Fibroblast of skin of right quadriceps (primary cell): ENCODE measurements at regions not wholly inside any gene's neighbourhood (a gene's known extent, or its start where the extent isn't known, plus 50 kb on each side); places are given as distances from the start of the nearest gene placed in this dataset.

Source experiments
- DNase-seq: peaks from one replicate; pipeline ENCODE4 v3.0.0-alpha.2; 2013

DNA sequence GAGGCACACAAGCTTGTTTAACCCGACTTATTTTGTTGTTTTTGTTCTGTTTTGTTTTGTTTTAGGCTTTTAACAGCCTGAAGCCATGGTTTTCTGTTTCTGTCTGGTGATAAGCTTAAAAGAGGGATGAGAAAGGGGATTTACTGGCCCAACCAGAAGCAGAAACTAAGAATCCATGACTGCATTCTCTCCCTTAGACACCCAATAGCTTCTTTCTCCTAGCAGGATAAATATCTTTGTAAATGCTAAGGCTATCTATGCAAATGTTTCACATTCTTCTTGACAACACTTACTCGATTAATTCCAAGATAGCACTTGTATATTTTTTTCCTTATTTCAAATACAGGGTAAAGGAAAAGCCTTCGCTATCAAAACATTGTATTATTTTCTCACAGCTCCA is 53.7 kb upstream of the SMAD1 start:
- DNase-seq, result no peak

- no peak for DNase-seq
Observed at GRCh38 chr4:145427221-145427620, 54.4 kb upstream of the SMAD1 start.

DNA sequence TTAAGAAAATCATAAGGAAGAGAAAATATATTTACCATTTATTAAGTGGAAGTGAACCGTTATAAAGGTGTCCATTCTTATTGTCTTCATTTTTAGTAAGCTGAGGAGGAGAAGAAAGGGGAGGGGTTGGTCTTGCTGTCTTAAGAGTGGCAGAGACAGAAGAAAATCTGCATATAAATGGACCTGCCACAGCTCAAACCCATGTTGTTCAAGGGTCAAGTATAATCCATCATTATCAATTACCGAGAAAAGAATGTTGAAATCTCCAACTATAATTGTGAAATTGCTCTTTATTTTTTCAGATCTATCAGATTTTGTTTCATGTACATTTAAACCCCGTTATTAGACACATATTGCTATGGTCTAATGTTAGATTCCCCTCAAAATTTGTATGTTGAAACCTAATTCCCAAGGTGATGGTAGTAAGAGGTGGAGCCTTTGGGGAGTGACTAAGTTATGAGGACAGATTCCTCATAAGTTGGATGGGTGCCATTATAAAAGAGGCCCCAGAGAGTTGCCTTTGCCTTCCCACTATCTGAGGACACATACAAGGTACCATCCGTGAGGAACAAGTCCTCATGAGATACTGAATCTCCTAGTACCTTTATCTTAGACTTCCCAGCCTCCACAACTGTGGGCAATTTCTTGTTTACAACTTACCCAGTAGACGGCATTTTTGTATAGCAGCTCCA is 58.5 kb upstream of the SMAD1 start:
- peak; percentile 9 for DNase-seq

DNA sequence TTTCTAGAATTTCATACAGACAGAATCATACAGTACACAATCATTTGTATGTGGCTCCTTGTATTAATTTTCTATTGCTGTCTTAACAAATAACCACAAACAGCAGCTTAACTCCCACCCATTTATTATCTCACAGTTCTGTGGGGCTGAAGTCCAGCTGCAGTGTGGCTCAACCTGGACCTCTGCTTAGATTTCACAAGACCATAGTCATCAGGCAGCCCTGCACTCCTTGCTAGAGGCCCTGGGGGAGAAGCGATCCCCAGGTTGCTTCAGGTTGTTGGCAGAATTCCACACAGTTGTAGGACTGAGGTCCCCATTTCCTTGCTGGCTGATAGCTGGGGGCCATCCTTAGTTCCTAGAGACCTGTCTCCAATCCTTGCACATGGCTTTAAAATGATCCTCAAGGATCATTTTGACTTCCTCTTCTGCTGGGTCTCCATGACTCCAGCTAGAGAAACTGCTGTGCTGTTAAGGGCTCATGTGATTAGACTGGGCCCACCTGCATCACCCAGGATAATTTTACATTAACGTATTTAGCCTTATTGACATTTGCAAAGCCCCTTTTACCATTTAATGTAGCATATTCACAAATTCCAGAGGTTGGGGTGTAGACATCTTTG is 60.9 kb upstream of the SMAD1 start:
- no peak for DNase-seq

DNA sequence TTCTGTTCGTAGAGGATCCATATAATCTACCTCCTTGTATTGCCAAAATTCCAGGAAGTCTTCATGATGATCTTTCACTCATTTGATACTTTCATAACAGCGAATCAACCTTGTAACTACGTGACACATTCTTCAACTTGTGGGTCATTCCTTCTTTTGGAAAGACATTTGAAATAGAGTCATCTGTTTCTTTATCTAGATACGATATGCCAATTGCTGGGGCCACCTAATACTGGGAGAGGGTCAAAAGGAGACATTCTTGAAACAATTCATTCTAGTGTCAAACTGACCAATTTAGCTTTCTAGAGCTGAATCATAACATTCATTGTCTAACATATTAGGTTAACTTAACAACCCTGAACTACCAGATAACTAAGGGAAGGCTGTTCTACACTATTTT is 62.9 kb upstream of the SMAD1 start:
- no peak for DNase-seq

GRCh38 chr4:145417348-145418130 is 64.1 kb upstream of the SMAD1 start:
- no peak for DNase-seq

GRCh38 chr4:145414841-145415240 is 66.8 kb upstream of the SMAD1 start:
- DNase-seq, result no peak

GRCh38 chr4:145414226-145414625 is 67.4 kb upstream of the SMAD1 start:
- no peak for DNase-seq

GRCh38 chr4:145406970-145407369 is 74.7 kb upstream of the SMAD1 start:
- no peak for DNase-seq

DNA sequence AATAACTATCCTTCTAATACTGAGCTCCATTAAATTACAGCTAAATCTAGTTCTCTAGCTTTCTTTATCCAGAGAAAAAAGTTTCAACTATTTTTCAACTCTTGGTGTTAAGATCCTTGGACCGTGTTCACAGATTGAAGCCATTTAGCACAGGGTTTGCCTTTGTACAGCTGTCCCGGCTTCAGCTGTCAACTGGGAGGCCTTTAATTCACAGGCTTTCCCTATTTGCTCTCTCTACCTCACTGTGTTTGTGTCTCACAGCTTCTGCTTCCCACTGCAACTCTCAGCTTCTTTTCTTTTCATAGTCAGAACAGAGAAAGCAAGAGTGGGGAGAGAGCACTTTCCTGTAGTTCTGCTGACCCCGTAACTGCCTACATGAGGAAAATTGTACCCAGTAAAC is 76.9 kb upstream of the SMAD1 start:
- no peak for DNase-seq

DNA sequence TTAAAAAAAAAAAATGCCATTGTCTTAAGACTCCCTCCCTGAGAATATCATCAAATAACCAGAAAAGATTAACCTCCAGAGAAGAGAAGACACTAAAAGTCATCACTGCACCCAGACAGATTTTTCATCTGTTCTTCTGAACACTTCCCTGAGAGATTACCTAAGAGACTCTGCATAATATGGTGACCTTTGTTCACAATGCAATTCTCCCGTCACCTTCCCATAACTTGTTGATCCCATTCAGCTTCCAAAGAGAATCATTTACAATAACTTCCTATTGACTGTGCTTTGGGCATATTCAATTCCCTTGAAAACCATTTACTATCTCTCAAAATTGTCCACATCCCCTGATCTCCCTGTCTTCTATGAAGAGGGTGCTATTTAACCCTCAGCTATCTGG is 85.1 kb upstream of the SMAD1 start:
- no peak for DNase-seq

DNA sequence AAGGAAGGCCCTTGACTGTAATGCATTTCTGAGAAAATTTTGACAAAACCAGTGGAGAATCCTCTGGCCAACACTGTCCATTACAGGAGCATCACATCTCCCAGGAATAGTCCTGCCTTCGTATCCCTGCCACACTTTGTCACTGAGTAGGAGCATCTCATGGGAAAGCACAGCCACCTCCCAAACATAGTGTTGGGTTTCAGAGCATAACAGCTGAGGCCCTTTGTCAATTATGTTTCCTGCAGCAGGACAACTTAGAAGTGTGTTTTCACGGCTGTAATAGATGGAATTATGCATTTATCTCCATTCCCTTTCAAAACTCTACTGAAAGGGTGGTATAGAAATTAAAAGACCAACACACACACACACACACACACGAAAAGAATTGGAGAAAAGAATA is 91.1 kb upstream of the SMAD1 start:
- DNase-seq, result no peak

GRCh38 chr4:145389550-145389949 is 92.1 kb upstream of the SMAD1 start:
- no peak for DNase-seq

DNA sequence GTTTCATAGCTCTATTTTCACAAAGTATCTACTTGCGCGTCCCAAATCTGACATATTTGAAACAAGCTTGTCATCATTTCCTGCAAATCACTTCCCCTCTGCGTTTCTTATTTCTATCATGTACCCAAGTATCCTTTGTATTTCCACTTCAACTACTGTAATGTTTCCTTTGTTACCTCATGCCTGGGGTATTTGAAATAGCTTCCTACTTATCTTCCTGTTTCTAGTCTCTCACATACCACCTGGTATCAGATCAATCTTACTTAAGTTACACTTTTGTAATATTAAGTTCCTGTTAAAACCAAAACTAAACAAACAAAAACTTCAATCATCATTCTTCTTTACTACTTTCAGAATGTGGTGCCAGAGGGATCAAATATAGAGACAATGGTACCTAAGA is 93.6 kb upstream of the SMAD1 start:
- no peak for DNase-seq

DNA sequence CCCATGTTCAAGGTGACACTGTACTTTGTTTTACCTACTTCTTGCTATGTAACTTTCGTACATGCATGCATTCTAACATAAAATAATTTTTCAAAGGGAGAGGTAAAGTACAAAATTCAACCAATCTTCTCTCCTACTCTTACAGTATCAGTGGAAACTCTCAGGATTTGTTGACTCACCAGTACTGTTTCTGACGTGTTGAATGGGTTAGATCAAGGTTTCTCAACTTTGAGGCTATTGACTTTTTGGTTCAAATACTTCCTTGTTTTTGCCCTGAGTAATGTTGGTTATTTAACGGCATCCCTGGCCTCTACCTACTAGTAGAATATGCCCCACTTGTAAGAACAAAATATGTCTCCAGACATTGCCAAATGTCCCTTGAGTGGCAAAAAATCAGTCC is 94.6 kb upstream of the SMAD1 start:
- no peak for DNase-seq

DNA sequence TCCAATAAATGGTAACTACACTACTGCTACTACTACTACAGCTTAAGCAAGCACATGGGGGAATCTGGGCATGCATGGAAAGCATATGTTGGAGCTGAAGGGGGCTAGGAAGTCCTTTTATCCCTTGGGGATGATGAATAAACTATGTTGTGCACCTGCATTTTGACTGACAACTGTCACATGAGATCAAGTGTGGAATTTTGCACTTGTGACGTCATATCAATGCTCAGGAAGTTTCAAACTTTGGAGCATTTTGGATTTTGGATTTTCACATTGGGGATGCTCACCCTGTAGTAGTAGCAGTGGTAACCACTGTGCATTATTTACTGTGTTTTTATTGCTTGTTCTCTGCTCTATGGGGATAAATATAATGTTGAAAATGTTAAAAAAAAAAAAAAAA is 100.5 kb upstream of the SMAD1 start:
- no peak for DNase-seq

- DNase-seq, result no peak
Observed at GRCh38 chr4:145380123-145380522, 101.5 kb upstream of the SMAD1 start.

DNA sequence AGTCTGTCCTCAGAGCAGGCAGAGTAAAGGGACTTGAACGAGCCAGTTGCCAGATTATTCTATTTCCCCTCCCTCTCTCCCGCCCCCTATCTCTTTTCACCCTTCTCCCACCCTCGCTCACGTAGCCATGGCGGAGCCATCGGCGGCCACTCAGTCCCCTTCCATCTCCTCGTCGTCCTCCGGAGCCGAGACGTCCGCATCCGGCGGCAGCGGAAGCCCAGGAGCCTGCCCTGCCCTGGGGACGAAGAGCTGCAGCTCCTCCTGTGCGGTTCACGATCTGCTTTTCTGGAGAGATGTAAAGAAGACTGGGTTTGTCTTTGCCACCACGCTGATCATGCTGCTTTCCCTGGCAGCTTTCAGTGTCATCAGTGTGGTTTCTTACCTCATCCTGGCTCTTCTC is 106.2 kb upstream of the SMAD1 start:
- no peak for DNase-seq

DNA sequence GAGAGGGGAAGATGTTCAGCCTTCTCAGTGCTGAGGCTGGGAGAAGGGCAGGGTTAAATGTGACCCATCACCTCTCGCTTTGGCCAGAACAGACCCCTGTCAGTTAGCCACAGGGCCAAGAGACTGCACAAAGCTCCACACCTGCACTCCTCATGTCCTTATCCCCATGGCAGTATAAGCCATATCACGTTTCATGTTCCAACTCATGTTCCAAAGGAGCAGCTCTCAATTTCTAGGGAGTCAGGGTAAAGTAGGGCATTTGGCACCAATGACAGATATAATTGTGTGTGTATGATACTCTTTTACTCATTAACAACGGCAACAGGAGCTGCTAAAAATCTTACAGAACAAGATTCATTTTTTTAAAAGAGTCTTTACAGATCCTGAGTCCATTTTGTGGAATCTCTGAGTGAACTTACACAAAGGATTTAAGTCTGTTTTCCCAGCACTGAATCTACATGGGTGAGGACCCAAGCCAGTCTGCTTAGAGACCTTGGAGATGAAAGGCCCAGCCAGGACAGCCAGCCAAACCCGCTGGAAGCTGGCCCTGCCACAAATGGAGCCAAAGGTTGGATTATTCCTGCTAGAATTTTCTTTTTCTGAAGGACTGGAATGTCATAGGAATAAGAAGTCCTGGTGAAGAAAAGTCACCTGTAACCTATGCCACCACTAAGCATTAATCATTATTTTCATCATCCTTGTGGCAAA is 129.1 kb upstream of the SMAD1 start:
- DNase-seq, result no peak

DNA sequence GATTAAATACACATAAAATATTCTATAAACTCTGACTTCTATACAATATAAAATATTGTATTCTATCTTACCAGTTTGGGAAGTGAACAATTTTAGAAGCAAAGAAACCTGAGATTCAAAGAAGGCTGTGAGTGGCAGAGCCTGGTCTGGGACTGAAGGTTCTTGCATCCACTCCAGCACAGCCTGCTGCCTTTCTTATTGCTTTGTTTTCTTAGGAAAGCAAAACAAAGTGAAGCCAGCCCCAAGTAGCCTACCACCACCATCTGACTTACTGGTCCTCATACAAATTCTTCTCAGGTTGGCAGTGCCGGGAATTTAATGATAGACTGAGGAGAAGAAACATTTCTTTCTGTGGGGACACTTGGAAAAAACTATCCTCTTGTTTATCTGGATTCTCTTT is 129.7 kb upstream of the SMAD1 start:
- DNase-seq, result no peak

GRCh38 chr4:145351162-145351561 is 130.5 kb upstream of the SMAD1 start:
- peak; percentile 26 for DNase-seq

DNA sequence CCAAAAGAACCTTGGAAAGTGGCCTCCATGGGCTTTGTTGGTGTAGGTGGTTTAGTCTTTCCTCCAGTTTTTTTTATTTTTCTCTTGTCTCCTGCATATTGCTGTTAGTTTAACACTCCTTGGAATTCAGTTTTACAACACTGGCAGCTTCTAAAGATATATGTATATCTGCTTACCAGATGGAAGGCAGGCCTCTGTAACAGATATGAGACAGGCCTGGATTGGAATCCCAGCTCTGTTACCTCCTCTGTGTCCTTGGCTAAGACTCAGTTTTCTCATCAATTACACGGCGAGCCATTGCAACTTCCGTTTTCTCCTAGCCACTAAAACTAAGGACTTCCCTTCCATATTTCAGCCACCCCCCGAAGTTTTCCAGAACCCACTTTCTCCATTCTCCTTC is 133.4 kb upstream of the SMAD1 start:
- DNase-seq, result peak; percentile 49

- DNase-seq, result peak; percentile 86
Observed at GRCh38 chr4:145347684-145348083, 134.0 kb upstream of the SMAD1 start.

- no peak for DNase-seq
Observed at GRCh38 chr4:145346081-145346480, 135.6 kb upstream of the SMAD1 start.
